ENCODE measurements at regions not wholly inside any gene's neighbourhood (a gene's known extent, or its start where the extent isn't known, plus 50 kb on each side); places are given as distances from the start of the nearest gene placed in this dataset.

- no peaks in the 10 kb centered on the region for H3K27me3 ChIP-seq (ENCODE audit: low read length)
- no peaks in the 10 kb centered on the region for H3K9me2 ChIP-seq (replicated peaks; ENCODE audit: insufficient read depth, low read length)
- H3K9me3 ChIP-seq (ENCODE audit: insufficient read depth, low read length) = no peaks in the 10 kb centered on the region
- H3F3A ChIP-seq (ENCODE audit: insufficient read depth) = no peaks in the 10 kb centered on the region
- TF ChIP-seq EZH2phosphoT487 (conservative IDR thresholded peaks at IDR 0.05; ENCODE audit: low read length) (no peak), CTCF (IDR thresholded peaks at IDR 0.05; ENCODE audit: insufficient read depth, low read length, poor library complexity, severe bottlenecking) (no peak)
- H3K4me3 ChIP-seq (ENCODE audit: insufficient read depth, low read length, poor library complexity, severe bottlenecking) = no peak overlapping the region
- H3K79me2 ChIP-seq (ENCODE audit: insufficient read depth, low read length) = no peaks in the 10 kb centered on the region
- no peaks in the 10 kb centered on the region for H4K20me1 ChIP-seq (ENCODE audit: low read depth, low read length)
- no peaks in the 10 kb centered on the region for H3K36me3 ChIP-seq (ENCODE audit: low read length)
- no peak overlapping the region for H2AFZ ChIP-seq (ENCODE audit: low read depth, low read length, severe bottlenecking)
- no peak overlapping the region for H3K4me2 ChIP-seq (ENCODE audit: low read depth, low read length, poor library complexity, severe bottlenecking)
- no peak overlapping the region for H3K27ac ChIP-seq (ENCODE audit: low read depth, low read length)
- no peak overlapping the region for H3K9ac ChIP-seq (ENCODE audit: low read length)
Measured at GRCh38 chr14:71527838-71528237, 404.4 kb upstream of the RGS6 start.

GRCh38 chr14:71529848-71530247 lies 402.4 kb upstream of the RGS6 start:
- H2AFZ ChIP-seq (ENCODE audit: low read depth, low read length, severe bottlenecking) = no peak overlapping the region
- H3K36me3 ChIP-seq (ENCODE audit: low read length) = no peaks in the 10 kb centered on the region
- no peak for TF ChIP-seq EZH2phosphoT487 (conservative IDR thresholded peaks at IDR 0.05; ENCODE audit: low read length)
- no peaks in the 10 kb centered on the region for H3K9me2 ChIP-seq (replicated peaks; ENCODE audit: insufficient read depth, low read length)
- H3K79me2 ChIP-seq (ENCODE audit: insufficient read depth, low read length) = no peaks in the 10 kb centered on the region
- no peaks in the 10 kb centered on the region for H4K20me1 ChIP-seq (ENCODE audit: low read depth, low read length)
- H3K4me2 ChIP-seq (ENCODE audit: low read depth, low read length, poor library complexity, severe bottlenecking) = no peak overlapping the region
- H3K27me3 ChIP-seq (ENCODE audit: low read length) = no peaks in the 10 kb centered on the region
- H3K4me3 ChIP-seq (ENCODE audit: insufficient read depth, low read length, poor library complexity, severe bottlenecking) = no peak overlapping the region
- no peaks in the 10 kb centered on the region for H3K9me3 ChIP-seq (ENCODE audit: insufficient read depth, low read length)
- H3K27ac ChIP-seq (ENCODE audit: low read depth, low read length) = no peak overlapping the region
- H3F3A ChIP-seq (ENCODE audit: insufficient read depth) = no peaks in the 10 kb centered on the region
- H3K9ac ChIP-seq (ENCODE audit: low read length) = no peak overlapping the region

DNA sequence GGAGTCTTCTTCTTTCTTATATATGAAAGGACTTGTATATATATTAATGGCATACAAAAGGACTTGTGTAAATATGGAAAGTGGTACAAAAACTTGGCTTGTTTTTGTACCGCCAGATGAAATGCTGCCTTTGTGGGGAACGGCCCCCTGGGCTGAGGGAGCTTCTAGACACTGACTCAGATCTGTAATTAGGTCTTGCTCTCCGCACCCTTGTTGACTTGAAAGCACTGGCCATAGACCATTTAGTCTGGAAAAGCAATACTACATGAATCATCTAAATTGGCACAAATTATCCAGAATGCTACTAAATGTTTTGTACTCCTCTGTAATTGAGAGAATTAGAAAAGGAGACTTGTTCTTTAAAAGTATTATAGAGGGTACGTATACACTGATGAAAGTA lies 399.9 kb upstream of the RGS6 start:
- no peak overlapping the region for H3K4me2 ChIP-seq (ENCODE audit: low read depth, low read length, poor library complexity, severe bottlenecking)
- H3K9ac ChIP-seq (ENCODE audit: low read length) = no peak overlapping the region
- no peaks in the 10 kb centered on the region for H3K27me3 ChIP-seq (ENCODE audit: low read length)
- TF ChIP-seq CTCF (IDR thresholded peaks at IDR 0.05; ENCODE audit: insufficient read depth, low read length, poor library complexity, severe bottlenecking) (no peak), EZH2phosphoT487 (conservative IDR thresholded peaks at IDR 0.05; ENCODE audit: low read length) (no peak)
- no peaks in the 10 kb centered on the region for H3K36me3 ChIP-seq (ENCODE audit: low read length)
- H3K9me3 ChIP-seq (ENCODE audit: insufficient read depth, low read length) = no peaks in the 10 kb centered on the region
- H3K4me3 ChIP-seq (ENCODE audit: insufficient read depth, low read length, poor library complexity, severe bottlenecking) = no peak overlapping the region
- H2AFZ ChIP-seq (ENCODE audit: low read depth, low read length, severe bottlenecking) = no peak overlapping the region
- no peak overlapping the region for H3K27ac ChIP-seq (ENCODE audit: low read depth, low read length)
- H3K9me2 ChIP-seq (replicated peaks; ENCODE audit: insufficient read depth, low read length) = no peaks in the 10 kb centered on the region
- H3K79me2 ChIP-seq (ENCODE audit: insufficient read depth, low read length) = no peaks in the 10 kb centered on the region
- no peaks in the 10 kb centered on the region for H3F3A ChIP-seq (ENCODE audit: insufficient read depth)
- H4K20me1 ChIP-seq (ENCODE audit: low read depth, low read length) = no peaks in the 10 kb centered on the region

- no peaks in the 10 kb centered on the region for H3K9me3 ChIP-seq (ENCODE audit: insufficient read depth, low read length)
- no peak overlapping the region for H3K27ac ChIP-seq (ENCODE audit: low read depth, low read length)
- no peaks in the 10 kb centered on the region for H3F3A ChIP-seq (ENCODE audit: insufficient read depth)
- no peaks in the 10 kb centered on the region for H3K36me3 ChIP-seq (ENCODE audit: low read length)
- H4K20me1 ChIP-seq (ENCODE audit: low read depth, low read length) = no peaks in the 10 kb centered on the region
- H3K27me3 ChIP-seq (ENCODE audit: low read length) = no peaks in the 10 kb centered on the region
- no peak for TF ChIP-seq CTCF (IDR thresholded peaks at IDR 0.05; ENCODE audit: insufficient read depth, low read length, poor library complexity, severe bottlenecking)
- no peak for TF ChIP-seq EZH2phosphoT487 (conservative IDR thresholded peaks at IDR 0.05; ENCODE audit: low read length)
- no peak overlapping the region for H2AFZ ChIP-seq (ENCODE audit: low read depth, low read length, severe bottlenecking)
- H3K4me2 ChIP-seq (ENCODE audit: low read depth, low read length, poor library complexity, severe bottlenecking) = no peak overlapping the region
- H3K9me2 ChIP-seq (replicated peaks; ENCODE audit: insufficient read depth, low read length) = no peaks in the 10 kb centered on the region
- H3K4me3 ChIP-seq (ENCODE audit: insufficient read depth, low read length, poor library complexity, severe bottlenecking) = no peak overlapping the region
- no peak overlapping the region for H3K9ac ChIP-seq (ENCODE audit: low read length)
- H3K79me2 ChIP-seq (ENCODE audit: insufficient read depth, low read length) = no peaks in the 10 kb centered on the region
Measured at GRCh38 chr14:71532790-71533189, 399.4 kb upstream of the RGS6 start.

Data from SU-DHL-6 (cell line).